Central memory CD4-positive, alpha-beta T cell (primary cell): ENCODE measurements at regions not wholly inside any gene's neighbourhood (a gene's known extent, or its start where the extent isn't known, plus 50 kb on each side); places are given as distances from the start of the nearest gene placed in this dataset.
A peak's percentile ranks its signal among the peaks of the same experiment; 100 is the strongest.

ENCODE experiments used
- DNase-seq: peaks from one replicate; pipeline ENCODE4 v3.0.0; 2022

- no peak for DNase-seq
These were observed 113.1 kb downstream of the ICOS start for GRCh38 chr2:204049635-204050034.

DNA sequence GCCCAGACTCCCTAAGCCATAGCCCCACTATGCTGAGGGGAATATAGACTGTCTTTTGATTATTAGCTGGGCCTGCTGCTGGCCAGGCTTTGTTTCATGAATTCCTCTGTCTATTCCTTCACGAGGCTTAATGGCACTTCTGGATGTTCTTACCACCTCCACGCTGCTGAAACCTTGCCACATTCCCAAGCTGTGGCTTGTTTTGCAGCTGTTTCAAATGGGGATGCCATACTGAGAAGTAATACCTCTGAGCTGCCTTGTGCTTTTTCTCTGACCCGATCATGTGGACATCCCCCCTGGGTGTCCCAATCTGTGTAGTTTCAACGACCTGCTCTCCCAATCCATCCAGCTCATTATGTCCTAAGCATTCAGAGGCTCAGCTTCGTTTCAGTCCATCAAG lies 114.1 kb downstream of the ICOS start:
- no peak for DNase-seq

- peak; percentile 13 for DNase-seq
These were observed 114.9 kb downstream of the ICOS start for GRCh38 chr2:204051476-204051875.

GRCh38 chr2:204051984-204052556 lies 115.5 kb downstream of the ICOS start:
- no peak for DNase-seq

DNA sequence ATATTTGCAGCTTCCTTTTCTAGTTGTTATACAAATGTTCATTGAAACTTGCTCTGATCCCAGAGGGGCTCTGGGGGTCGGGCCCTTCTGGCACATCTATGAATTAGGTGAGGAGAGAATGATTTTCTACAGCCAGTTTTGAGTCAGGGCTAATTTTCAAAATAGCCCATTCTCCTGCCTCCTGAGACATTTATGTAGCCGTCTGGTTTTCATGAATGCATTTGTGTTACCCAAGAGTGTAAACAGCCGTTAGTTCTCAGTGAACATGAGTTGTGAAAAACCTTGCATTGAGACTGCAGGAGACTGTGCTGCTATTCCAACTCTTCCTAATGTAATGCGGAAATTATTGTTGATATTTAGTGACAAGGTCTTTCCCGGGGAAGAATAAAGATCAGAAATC lies 122.5 kb downstream of the ICOS start:
- DNase-seq, result no peak

GRCh38 chr2:204060841-204061240 lies 124.3 kb downstream of the ICOS start:
- DNase-seq, result no peak

DNA sequence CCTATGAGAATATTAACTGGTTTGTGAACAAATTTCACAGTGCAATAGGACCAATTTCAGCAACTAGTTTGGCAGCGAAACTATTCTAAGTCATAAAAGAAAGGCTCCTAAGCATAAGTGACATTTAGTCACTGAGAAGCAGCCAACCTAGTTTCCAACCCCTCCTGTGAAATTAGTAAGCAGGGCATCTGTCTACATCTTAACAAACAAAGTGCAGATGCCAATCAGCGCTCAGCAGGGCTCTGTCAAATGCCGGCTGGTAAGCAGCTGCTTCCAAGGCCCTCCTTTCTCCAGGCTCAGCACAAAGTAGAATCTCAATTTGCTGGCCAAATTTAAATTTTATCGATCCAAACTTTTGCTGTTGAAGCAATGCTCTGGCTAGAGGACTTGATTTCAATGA lies 124.7 kb downstream of the ICOS start:
- no peak for DNase-seq

- no peak for DNase-seq
These were observed 127.6 kb downstream of the ICOS start for GRCh38 chr2:204064119-204064518.

DNA sequence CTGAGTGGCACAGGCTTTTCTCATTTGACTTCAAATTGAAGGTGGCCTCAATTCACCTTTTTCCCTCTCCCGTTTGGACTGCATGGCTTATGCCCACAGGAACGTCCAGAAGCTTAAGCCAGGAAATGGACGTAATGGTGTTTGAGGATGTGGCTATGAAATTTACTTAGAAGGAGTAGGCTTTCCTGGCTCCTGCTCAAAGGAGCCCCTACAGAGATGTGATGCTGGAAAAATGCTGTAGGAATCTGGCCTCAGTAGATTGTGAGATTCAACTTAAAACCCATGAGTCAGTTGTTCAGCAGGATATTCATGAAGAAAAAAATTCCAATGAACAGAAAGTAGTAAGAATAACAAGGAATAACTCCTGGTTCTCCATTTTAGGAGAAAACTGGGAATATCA lies 129.0 kb downstream of the ICOS start:
- DNase-seq, result no peak

DNA sequence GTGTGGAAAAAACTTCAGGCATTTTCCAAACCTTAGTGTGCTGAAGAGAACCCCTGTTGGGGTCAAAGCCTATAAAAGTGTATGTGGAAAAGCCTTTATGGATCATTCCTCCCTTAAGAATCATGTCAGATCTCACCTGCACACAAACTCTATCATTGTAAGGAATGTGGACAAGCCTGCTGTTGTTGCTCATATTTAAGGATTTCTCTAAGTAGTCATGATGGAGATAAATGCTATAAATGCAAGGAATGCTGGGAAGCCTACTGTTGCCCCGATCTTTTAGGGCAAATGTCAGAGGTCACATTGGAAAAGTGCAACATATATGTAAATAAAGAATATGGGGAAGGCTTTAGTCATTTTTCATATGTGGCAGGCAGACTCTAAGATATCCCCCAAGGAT lies 129.5 kb downstream of the ICOS start:
- no peak for DNase-seq

DNA sequence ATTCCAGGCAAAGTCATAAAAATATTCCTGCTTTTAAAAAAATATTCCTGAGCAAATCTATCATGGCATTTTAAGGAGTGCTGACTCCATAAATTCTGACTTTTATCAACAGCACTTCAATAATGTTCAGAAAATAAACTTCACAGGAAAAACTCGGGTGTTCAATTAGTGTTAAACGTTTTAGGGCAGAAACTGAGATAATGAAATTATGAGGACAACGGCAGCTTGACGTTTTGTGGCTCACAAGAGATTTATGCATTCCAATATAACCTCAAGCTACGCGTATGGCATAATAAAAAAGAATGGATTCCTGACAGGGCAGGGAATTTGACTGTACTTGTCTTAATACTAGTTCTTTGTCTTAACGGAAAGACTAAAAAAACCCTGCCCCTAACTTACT lies 133.2 kb downstream of the ICOS start:
- no peak for DNase-seq

GRCh38 chr2:204072443-204073324 lies 136.1 kb downstream of the ICOS start:
- peak; percentile 31 for DNase-seq

GRCh38 chr2:204074456-204074855 lies 137.9 kb downstream of the ICOS start:
- no peak for DNase-seq

DNA sequence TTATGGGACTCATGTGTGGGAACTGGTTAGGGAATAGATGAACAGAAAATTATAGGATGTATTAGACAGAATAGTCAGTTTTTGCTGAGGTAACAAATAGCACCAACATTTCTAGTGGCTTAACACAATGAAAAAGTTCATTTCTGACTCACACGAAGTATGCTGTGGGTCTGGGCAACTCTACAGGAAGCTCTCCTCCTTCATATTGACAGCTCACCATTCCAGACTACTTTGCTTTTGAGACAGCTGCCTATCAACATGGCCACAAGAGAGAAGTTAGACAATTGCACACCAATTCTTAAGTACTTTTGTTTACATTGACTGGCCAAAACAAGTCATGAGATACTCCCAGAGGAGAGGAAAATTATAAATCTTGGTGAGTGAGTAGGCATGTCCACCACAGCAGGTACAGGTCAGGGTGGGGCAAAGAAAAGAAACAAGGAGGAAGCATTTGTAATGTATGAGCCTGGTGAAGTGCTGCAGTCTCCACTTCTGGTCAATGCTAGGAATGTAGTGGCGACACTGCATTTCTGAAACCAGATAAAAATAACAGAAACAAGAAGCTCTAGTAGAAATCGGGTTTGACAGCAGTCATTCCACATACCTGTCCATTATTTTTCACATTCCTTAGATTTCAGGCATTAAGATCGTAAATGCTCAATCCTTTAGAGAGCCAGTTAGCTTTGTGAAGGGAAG lies 141.6 kb downstream of the ICOS start:
- no peak for DNase-seq

GRCh38 chr2:204081487-204082425 lies 145.2 kb downstream of the ICOS start:
- DNase-seq, result no peak

DNA sequence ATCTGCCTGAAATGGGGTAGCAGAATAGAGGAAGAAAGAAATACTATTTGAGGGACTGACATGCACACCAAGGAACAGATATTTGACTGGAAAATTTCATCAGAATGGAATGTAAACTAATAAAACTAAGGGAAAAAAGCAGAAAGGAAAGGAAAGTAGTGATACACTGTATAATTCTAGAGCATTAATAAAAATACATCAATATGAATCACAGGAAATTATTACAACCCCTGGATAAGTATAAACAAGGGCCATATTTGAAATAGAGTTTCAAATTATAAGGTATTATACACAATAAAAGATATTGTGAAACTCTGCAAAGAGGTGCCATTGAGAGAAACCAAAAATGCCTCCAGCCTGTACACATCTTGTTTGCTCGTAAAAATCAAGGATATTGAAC lies 149.6 kb downstream of the ICOS start:
- no peak for DNase-seq

GRCh38 chr2:204089105-204089504 lies 152.5 kb downstream of the ICOS start:
- DNase-seq, result no peak

- DNase-seq, result no peak
These were observed 153.0 kb downstream of the ICOS start for GRCh38 chr2:204089574-204089973.

GRCh38 chr2:204090021-204090420 lies 153.5 kb downstream of the ICOS start:
- DNase-seq, result no peak

GRCh38 chr2:204104811-204105210 lies 168.2 kb downstream of the ICOS start:
- DNase-seq, result no peak

DNA sequence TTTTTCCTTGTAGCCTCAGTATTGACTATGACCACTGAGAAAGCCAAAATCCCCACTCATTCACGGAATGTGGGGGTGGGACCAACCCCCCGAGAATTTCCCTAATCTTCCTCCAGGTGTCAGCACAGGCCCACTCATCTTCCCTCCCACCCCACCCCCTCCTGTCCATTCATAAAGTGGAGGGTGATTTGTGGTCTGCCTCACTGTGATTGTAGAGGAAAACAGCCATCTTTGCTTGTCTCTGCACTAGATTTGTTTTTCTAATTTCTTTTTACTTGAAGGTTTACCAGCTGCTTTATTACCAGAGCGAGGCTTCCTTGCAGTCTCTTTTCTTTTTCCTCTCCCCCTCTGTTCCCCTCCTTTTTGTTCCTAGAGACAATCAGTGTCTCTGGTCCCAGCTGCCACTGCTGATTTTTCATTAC lies 171.8 kb downstream of the ICOS start:
- peak; percentile 60 for DNase-seq

GRCh38 chr2:204108781-204109295 lies 172.3 kb downstream of the ICOS start:
- DNase-seq, result peak; percentile 28
